Smooth muscle cell (in vitro differentiated cells): ENCODE measurements at regions not wholly inside any gene's neighbourhood (a gene's known extent, or its start where the extent isn't known, plus 50 kb on each side); places are given as distances from the start of the nearest gene placed in this dataset.

Experiments
- DNase-seq: peaks from one replicate; lab custom pipeline; 2025; ENCODE audit not compliant: unreplicated experiment; lab: John Stamatoyannopoulos, UW
- H2AFZ ChIP-seq: fragments of 200-600 bp; sonication (generic); 2 replicates; pipeline ENCODE4 v1.6.0; 2016; ENCODE audit warnings: antibody characterized with exemption, low read depth, mild to moderate bottlenecking
- H3F3A ChIP-seq: fragments of 200-600 bp; sonication (generic); 2 replicates; pipeline ENCODE4 v1.6.0; 2017; ENCODE audit warnings: antibody characterized with exemption, low read depth
- H3K27ac ChIP-seq: fragments of 200-600 bp; sonication (generic); 2 replicates; pipeline ENCODE4 v1.5.1; 2016; ENCODE audit warnings: low read depth, mild to moderate bottlenecking
- H3K27me3 ChIP-seq: fragments of 200-600 bp; sonication (generic); 2 replicates; pipeline ENCODE4 v1.6.1; 2016; ENCODE audit warnings: low read depth, mild to moderate bottlenecking
- H3K36me3 ChIP-seq: fragments of 200-600 bp; sonication (generic); 2 replicates; pipeline ENCODE4 v1.5.1; 2016; ENCODE audit warnings: low read depth
- H3K4me1 ChIP-seq: fragments of 200-600 bp; sonication (generic); 2 replicates; pipeline ENCODE4 v1.5.1; 2016; ENCODE audit warnings: low read depth
- H3K4me2 ChIP-seq: fragments of 200-600 bp; sonication (generic); 2 replicates; pipeline ENCODE4 v1.6.0; 2016; ENCODE audit warnings: mild to moderate bottlenecking
- H3K4me3 ChIP-seq: fragments of 200-600 bp; sonication (generic); 2 replicates; pipeline ENCODE4 v1.5.1; 2016; ENCODE audit warnings: mild to moderate bottlenecking
- H3K79me2 ChIP-seq: fragments of 200-600 bp; sonication (generic); 2 replicates; pipeline ENCODE4 v1.6.0; 2016; ENCODE audit warnings: low read depth, mild to moderate bottlenecking
- H3K9ac ChIP-seq: fragments of 200-600 bp; sonication (generic); 2 replicates; pipeline ENCODE4 v1.6.0; 2016; ENCODE audit warnings: low read depth
- H3K9me3 ChIP-seq: fragments of 200-600 bp; sonication (generic); replicated peaks from 2 replicates; pipeline ENCODE4 v1.5.1; 2016; ENCODE audit warnings: low read depth
- H4K20me1 ChIP-seq: fragments of 200-600 bp; sonication (generic); 2 replicates; pipeline ENCODE4 v1.6.0; 2016; ENCODE audit warnings: low read depth
- CTCF ChIP-seq: fragments of 200-600 bp; sonication (generic); IDR thresholded peaks from 2 replicates; pipeline ENCODE4 v1.5.1; 2017; ENCODE audit warnings: borderline replicate concordance, mild to moderate bottlenecking, antibody characterized with exemption; ENCODE audit not compliant: insufficient read depth, poor library complexity, severe bottlenecking
- WGBS: methylation state at CpG from one replicate; pipeline ENCODE4 v1.1.7; 2016; ENCODE audit warnings: low lambda C conversion rate; 5-methylcytosine and 5-hydroxymethylcytosine counted together

- H3K27me3 ChIP-seq, result peaks cover 22% of the 10 kb centered on the region
- peaks cover 6% of the 10 kb centered on the region for H3K4me1 ChIP-seq
- TF ChIP-seq CTCF, result no peak
- WGBS, result 43% methylated on average over 1 of the region's 1 CpG
- no peak overlapping the region for H3K9ac ChIP-seq
- no peak overlapping the region for H3K4me3 ChIP-seq
- no peak for DNase-seq
- no peaks in the 10 kb centered on the region for H3K79me2 ChIP-seq
- no peaks in the 10 kb centered on the region for H3K36me3 ChIP-seq
- no peaks in the 10 kb centered on the region for H4K20me1 ChIP-seq
- H2AFZ ChIP-seq, result no peak overlapping the region
- no peak overlapping the region for H3K27ac ChIP-seq
- no peak overlapping the region for H3K4me2 ChIP-seq
- no peaks in the 10 kb centered on the region for H3F3A ChIP-seq
- H3K9me3 ChIP-seq, result no peaks in the 10 kb centered on the region
Measured at GRCh38 chr15:96177279-96177678, 153.2 kb upstream of the NR2F2 start.

- H3K36me3 ChIP-seq, result no peaks in the 10 kb centered on the region
- no peak for DNase-seq
Measured at GRCh38 chr15:96180087-96180748, 150.3 kb upstream of the NR2F2 start.

DNA sequence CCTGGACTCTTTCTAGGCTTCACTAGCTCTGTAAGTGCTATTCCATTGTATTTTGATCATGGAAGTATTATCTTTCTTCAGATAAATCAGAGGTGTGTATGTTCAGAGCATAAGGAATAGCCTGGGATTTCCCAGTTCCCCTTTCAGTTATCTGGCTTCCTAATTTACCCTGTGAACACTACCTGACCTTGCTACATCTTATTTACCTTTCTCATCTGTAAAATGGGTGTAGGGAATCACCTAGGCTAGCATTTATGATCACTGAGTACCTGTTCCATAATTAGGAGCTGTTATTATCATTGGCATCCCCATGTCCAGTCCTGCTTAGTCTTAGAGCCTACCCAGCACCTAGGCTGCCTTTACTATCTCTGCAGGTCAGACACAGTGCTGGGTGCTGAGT is 149.3 kb upstream of the NR2F2 start:
- Histone ChIP-seq H3F3A (no peaks in the 10 kb centered on the region), H3K27ac (no peak overlapping the region), H3K36me3 (no peaks in the 10 kb centered on the region), H2AFZ (no peak overlapping the region), H3K27me3 (peaks cover 27% of the 10 kb centered on the region), H3K4me3 (no peak overlapping the region), H3K79me2 (no peaks in the 10 kb centered on the region), H3K9ac (no peak overlapping the region), H3K9me3 (no peaks in the 10 kb centered on the region), H3K4me2 (no peak overlapping the region), H4K20me1 (no peaks in the 10 kb centered on the region), H3K4me1 (no peaks in the 10 kb centered on the region)
- DNase-seq, result no peak
- no peak for TF ChIP-seq CTCF

More at GRCh38 chr15:96180087-96180748, 150.3 kb upstream of the NR2F2 start:
- no peaks in the 10 kb centered on the region for H3F3A ChIP-seq
- no peak overlapping the region for H3K27ac ChIP-seq
- no peak overlapping the region for H3K9ac ChIP-seq
- H4K20me1 ChIP-seq, result no peaks in the 10 kb centered on the region
- no peak for TF ChIP-seq CTCF
- H3K4me3 ChIP-seq, result no peak overlapping the region
- 71% methylated on average over 11 of the region's 11 CpGs for WGBS
- H3K9me3 ChIP-seq, result no peaks in the 10 kb centered on the region
- no peak overlapping the region for H2AFZ ChIP-seq
- H3K4me1 ChIP-seq, result no peaks in the 10 kb centered on the region
- H3K4me2 ChIP-seq, result no peak overlapping the region
- peaks cover 26% of the 10 kb centered on the region for H3K27me3 ChIP-seq
- no peaks in the 10 kb centered on the region for H3K79me2 ChIP-seq

- no peak for TF ChIP-seq CTCF
- H3K4me3 ChIP-seq, result no peak overlapping the region
Measured at GRCh38 chr15:96181873-96182301, 148.6 kb upstream of the NR2F2 start.

More at GRCh38 chr15:96181873-96182301, 148.6 kb upstream of the NR2F2 start:
- no peaks in the 10 kb centered on the region for H3K79me2 ChIP-seq
- no peak overlapping the region for H2AFZ ChIP-seq
- H3F3A ChIP-seq, result no peaks in the 10 kb centered on the region
- WGBS, result 76% methylated on average over 8 of the region's 8 CpGs
- H3K9ac ChIP-seq, result no peak overlapping the region
- no peak overlapping the region for H3K4me2 ChIP-seq
- H3K36me3 ChIP-seq, result no peaks in the 10 kb centered on the region
- H3K9me3 ChIP-seq, result no peaks in the 10 kb centered on the region
- no peak overlapping the region for H3K27ac ChIP-seq
- DNase-seq, result no peak
- H4K20me1 ChIP-seq, result no peaks in the 10 kb centered on the region
- H3K27me3 ChIP-seq, result peaks cover 30% of the 10 kb centered on the region
- H3K4me1 ChIP-seq, result no peaks in the 10 kb centered on the region
